IMR-90 (cell line): ENCODE measurements at regions not wholly inside any gene's neighbourhood (a gene's known extent, or its start where the extent isn't known, plus 50 kb on each side); places are given as distances from the start of the nearest gene placed in this dataset.

ENCODE experiments used
- CEBPB ChIP-seq: IDR thresholded peaks from 2 replicates; pipeline ENCODE4 v1.6.1; 2012; ENCODE audit warnings: low read depth, low read length, improper control_type of control experiment
- POLR2A ChIP-seq: IDR thresholded peaks from 2 replicates; pipeline ENCODE4 v1.6.1; 2012; ENCODE audit warnings: mild to moderate bottlenecking, low read depth, low read length

DNA sequence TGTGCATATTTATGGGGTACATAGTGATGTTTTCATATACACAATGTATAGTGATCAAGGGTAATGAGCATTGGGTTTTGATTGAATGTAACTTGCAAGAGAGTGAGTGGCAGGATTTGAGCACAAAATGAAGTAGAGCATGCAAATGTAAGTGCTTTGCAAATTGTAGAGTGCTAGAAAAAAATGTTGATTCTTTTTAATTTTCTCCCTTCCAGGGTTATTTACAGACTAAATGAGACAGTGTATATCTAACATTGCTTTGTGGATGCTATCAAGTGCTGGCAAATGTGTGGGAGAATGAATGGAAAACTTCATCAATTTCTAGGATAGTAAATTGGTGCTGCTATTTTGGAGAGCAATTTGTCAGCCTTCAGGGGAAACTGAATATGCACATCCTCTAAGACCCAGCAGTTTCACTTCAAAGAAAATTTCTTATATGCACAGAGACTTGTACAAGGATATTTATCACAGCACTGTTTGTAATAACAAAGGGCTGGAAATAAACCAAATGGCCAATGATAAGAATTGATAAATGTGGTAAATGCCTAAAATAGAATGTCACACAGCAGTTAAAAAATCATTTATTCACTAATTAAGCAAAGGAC lies 120.6 kb upstream of the PLPP4 start:
- TF ChIP-seq POLR2A (no peak), CEBPB (no peak)
